Activated naive CD4-positive, alpha-beta T cell treated with anti-CD3 and anti-CD28 coated beads, Interleukin-2, amount 50 U/mL, for 72 hours (primary cell): ENCODE measurements at regions not wholly inside any gene's neighbourhood (a gene's known extent, or its start where the extent isn't known, plus 50 kb on each side); places are given as distances from the start of the nearest gene placed in this dataset.

Experiments used
- ATAC-seq, 2 donors: fragments of 150-1000 bp; cut with Tn5 transposase; 2 replicates each; pipeline ENCODE4 v1.10.0; 2021; ENCODE audit warnings: mild to moderate bottlenecking in 2 of 2, moderate library complexity in 2 of 2
- DNase-seq, 2 donors: peaks; one replicate each; pipeline ENCODE4 v3.0.0; 2021 to 2022; ENCODE audit warnings: low spot score in 2 of 2
- H3K27ac Mint-ChIP-seq, 2 donors: one replicate each; pipeline ENCODE4 v1.8.0; 2022; ENCODE audit warnings: mild to moderate bottlenecking in 2 of 2, mixed read lengths in 2 of 2
- H3K36me3 Mint-ChIP-seq, 2 donors: one replicate each; pipeline ENCODE4 v1.8.0; 2022; ENCODE audit warnings: mixed read lengths in 2 of 2
- H3K9me3 Mint-ChIP-seq, 2 donors: one replicate each; pipeline ENCODE4 v1.8.0; 2022; ENCODE audit warnings: mixed read lengths in 2 of 2

DNA sequence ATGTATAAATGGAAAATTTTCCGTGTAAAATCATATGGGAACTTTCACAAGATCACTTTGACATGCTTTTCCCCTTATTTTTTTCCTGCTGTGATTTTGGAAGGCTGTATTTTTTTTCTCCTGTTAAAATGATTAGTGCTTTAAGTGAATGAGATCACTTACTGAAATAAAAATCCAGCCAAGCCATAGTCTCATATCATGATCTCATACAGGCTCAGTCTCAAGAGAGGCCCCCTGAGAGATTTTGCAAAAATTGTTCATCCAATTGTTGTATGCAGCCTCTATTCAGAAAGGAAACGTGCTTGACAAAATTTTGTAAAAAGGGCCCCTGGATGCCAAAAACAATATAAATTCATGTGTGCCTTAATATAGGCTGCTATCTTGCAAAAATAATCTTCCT lies 528.2 kb downstream of the HDGFL1 start:
- Mint-ChIP-seq H3K27ac (no peak overlapping the region), H3K36me3 (peaks cover 0 to 5% of the 10 kb centered on the region in 2 donors), H3K9me3 (peaks cover 11 to 19% of the 10 kb centered on the region in 2 donors)
- ATAC-seq (no peak), DNase-seq (no peak)

DNA sequence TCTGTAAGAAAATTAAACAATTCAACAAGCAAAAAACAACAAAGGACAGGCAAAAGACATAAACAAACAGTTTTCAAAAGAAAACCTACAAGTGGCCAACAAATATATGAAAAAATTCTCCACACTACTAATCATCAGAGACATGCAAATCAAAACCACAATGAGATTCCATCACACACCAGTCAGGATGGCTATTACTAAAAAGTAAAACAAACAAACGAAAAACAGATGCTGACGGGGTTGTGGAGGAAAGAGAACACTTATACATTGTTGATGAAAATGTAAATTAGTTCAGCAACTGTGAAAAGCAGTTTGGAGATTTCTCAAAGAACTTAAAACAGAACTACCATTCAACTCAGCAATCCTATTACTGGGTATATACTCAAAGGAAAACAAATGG lies 537.6 kb downstream of the HDGFL1 start:
- ATAC-seq (no peak), DNase-seq (no peak)
- Mint-ChIP-seq H3K27ac (no peak overlapping the region), H3K36me3 (no peaks in the 10 kb centered on the region), H3K9me3 (peaks cover 9 to 21% of the 10 kb centered on the region in 2 donors)

- DNase-seq: no peak
Observed at GRCh38 chr6:23111984-23112383, 542.6 kb downstream of the HDGFL1 start.

DNA sequence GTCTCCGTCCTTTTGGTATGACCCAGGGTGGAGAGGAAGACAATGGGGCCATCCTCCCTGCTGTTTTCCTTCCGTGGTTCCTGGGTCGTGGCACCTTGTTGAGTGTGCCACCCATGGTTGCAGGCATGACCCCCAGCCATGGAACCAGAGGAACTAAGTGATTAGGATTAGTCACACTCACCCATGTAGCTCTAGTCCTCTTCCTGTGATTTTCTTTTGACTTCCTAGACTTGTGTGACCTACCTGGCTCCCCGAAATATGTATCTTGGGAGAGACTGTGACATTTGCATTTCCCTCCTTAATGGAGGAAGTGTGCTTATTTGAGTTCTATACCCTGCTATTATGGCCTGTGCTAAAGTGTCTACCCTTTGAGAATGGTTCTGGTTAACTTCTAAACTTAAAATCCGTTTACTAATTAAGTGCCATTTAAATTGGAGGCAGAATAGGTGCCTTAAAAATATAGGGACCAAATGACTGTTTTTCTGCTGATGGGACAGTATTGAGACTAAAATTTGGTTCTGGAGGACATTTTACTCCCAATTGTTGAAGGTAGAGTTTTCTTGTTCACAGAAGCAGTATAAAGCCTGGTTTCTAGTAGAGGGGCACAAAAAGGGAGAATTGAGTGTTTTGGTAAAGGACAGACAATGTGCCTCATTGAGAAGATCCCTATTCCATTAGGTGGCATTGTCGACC lies 545.6 kb downstream of the HDGFL1 start:
- Mint-ChIP-seq H3K36me3 (no peaks in the 10 kb centered on the region), H3K27ac (no peak overlapping the region), H3K9me3 (peaks cover 15 to 19% of the 10 kb centered on the region in 2 donors)
- no peak for ATAC-seq
- no peak for DNase-seq

More at GRCh38 chr6:23111984-23112383, 542.6 kb downstream of the HDGFL1 start:
- no peak for ATAC-seq
- no peak overlapping the region for H3K27ac Mint-ChIP-seq
- H3K36me3 Mint-ChIP-seq: no peaks in the 10 kb centered on the region
- H3K9me3 Mint-ChIP-seq: peaks cover 20 to 24% of the 10 kb centered on the region in 2 donors

GRCh38 chr6:23137611-23138010 lies 568.2 kb downstream of the HDGFL1 start:
- ATAC-seq: no peak
- Mint-ChIP-seq H3K9me3 (peaks cover 5 to 10% of the 10 kb centered on the region in 2 donors), H3K36me3 (peaks cover 5 to 6% of the 10 kb centered on the region in 2 donors), H3K27ac (no peak overlapping the region)
- no peak for DNase-seq

GRCh38 chr6:23140871-23141270 lies 571.5 kb downstream of the HDGFL1 start:
- ATAC-seq: no peak
- no peak overlapping the region for H3K27ac Mint-ChIP-seq
- no peak for DNase-seq
- peaks cover 5 to 8% of the 10 kb centered on the region in 2 donors for H3K9me3 Mint-ChIP-seq
- peaks cover 5 to 6% of the 10 kb centered on the region in 2 donors for H3K36me3 Mint-ChIP-seq

DNA sequence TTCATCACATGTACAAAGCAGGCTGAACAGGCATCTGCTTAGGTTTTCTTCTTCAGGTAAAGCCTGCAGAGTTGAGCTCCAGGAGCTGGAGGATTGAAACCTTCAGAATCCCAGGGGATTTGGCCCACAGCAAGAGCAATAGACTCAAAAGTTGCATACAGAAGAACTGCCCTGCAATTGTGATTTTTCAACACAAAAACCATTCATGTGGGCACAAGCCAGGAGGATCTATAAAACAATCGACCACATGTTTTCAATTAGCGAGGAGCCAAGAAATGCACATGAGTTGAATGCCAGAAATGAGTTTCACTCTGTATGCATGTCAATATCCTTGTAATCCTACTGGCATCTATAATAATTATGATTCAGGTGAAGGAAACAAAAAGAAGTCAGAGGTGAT lies 576.4 kb downstream of the HDGFL1 start:
- H3K36me3 Mint-ChIP-seq: no peaks in the 10 kb centered on the region
- ATAC-seq (no peak), DNase-seq (no peak)
- no peak overlapping the region for H3K27ac Mint-ChIP-seq
- H3K9me3 Mint-ChIP-seq: no peaks in the 10 kb centered on the region

DNA sequence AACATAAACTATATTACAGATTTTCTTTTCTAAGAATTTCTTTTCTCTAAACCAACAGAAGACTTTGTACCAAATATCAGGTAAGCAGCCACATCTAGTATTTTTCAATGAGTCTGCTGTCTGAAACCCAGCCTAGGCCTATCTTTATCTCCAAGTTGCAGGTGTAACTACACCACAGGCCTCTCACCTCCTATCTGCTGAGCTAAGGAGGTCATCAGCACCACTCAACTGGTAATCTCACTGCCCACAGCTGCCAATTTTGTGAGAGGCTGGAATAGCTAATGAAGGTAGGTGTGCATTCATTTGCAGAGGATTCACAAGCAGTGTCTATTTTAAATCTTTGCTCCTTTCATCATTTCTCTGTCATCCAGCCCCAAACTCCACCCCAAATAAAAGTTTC lies 584.8 kb downstream of the HDGFL1 start:
- ATAC-seq (no peak), DNase-seq (no peak)
- H3K27ac Mint-ChIP-seq: no peak overlapping the region
- H3K36me3 Mint-ChIP-seq: no peaks in the 10 kb centered on the region
- peaks cover 0 to 12% of the 10 kb centered on the region in 2 donors for H3K9me3 Mint-ChIP-seq

DNA sequence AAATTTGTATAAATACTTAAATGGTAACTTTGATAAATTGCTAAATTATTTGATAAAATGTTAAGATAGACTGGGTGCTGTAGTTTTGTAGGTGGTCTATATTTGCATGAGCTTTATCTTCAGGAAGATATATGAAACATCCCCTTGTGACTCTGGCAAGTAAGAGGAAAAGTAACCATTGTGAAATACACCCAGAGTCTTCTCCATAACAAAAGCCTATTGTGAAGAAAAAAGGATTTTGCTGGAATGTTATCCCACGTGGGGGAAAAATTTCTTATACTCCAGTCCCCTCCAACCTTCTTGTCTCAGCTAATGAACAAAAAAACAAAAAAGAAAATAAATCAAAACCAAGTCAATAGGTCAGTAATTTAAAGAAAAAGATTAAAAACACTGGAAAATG lies 600.7 kb downstream of the HDGFL1 start:
- peaks cover 0 to 8% of the 10 kb centered on the region in 2 donors for H3K36me3 Mint-ChIP-seq
- peaks cover 19 to 27% of the 10 kb centered on the region in 2 donors for H3K9me3 Mint-ChIP-seq
- DNase-seq (no peak), ATAC-seq (no peak)
- no peak overlapping the region for H3K27ac Mint-ChIP-seq

DNA sequence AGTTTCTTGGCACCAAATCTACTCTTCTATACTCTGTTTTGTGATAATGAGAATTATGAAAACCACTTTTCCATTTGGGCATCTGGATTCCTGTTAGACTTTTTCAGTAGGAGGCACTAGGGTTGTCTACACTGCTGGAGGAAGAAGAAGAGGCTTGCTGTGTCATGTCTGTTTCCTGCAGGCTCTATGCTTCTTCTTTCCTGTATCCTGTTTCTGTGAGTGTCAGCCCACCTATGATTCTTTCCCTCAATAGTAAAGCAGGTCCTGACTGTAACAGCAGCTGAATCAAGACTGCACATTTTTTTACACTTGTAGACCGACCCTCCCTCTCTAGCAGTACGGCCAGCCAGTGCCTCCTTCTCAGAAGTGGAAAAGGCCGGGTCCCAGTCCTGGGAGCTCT lies 603.9 kb downstream of the HDGFL1 start:
- H3K27ac Mint-ChIP-seq: no peak overlapping the region

DNA sequence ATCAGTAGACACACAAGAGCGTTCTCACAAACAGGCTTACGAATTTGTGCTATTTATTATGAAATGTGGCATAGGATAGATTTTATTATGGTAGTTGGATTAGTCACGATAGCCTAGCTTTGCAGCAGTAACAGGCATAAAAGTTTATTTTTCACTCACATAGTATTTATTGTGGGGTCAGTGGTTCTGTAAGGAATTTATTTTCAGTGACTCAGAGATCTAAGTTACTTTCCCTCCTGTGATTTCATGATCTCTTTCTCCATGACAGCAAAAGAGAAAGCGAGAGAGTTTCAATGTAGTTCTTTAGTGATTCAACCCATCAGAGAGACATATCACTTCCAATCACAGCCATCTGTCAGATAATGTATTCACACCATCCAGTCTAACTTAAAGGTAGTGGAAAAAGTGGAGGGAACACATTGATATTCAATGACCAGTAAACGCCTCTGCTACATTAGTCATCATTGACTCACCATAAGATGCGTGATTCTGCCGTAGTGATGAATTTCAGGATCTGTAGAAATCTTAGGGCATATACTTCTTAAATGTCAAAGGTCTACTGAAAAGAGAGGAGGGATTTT lies 605.5 kb downstream of the HDGFL1 start:
- Mint-ChIP-seq H3K9me3 (peaks cover 12 to 22% of the 10 kb centered on the region in 2 donors), H3K36me3 (no peaks in the 10 kb centered on the region), H3K27ac (peak overlapping the region in 1 of 2 donors; percentile 5)
- DNase-seq: no peak
- ATAC-seq: peak; percentile 88 to 90

More for the DNA sequence above, 603.9 kb downstream of the HDGFL1 start:
- DNase-seq (no peak), ATAC-seq (no peak)
- H3K36me3 Mint-ChIP-seq: no peaks in the 10 kb centered on the region
- peaks cover 12 to 22% of the 10 kb centered on the region in 2 donors for H3K9me3 Mint-ChIP-seq

- Mint-ChIP-seq H3K9me3 (peaks cover 12 to 22% of the 10 kb centered on the region in 2 donors), H3K27ac (no peak overlapping the region), H3K36me3 (no peaks in the 10 kb centered on the region)
- no peak for ATAC-seq
- no peak for DNase-seq
Observed at GRCh38 chr6:23175391-23175790, 606.0 kb downstream of the HDGFL1 start.

DNA sequence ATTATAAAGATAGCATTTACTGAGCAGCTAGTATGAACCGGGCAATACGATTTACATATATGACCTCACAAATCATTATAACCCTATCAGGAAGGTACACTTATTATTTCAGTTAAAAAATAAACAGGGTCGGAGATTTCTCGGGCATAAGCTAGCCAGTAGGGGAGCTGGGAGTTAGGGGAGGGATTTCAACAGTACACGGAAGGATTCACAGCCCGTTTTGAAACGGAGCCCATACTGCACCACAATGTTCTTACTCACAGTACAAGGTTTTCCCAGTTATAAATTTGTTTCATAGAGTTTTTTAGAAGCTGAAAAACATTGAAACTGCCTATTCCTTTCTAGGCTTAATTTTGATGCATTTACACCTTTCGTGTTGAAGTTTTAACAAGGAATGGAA lies 607.1 kb downstream of the HDGFL1 start:
- Mint-ChIP-seq H3K36me3 (no peaks in the 10 kb centered on the region), H3K9me3 (peaks cover 9 to 17% of the 10 kb centered on the region in 2 donors), H3K27ac (no peak overlapping the region)
- ATAC-seq: no peak
- no peak for DNase-seq

- ATAC-seq: no peak
- Mint-ChIP-seq H3K27ac (no peak overlapping the region), H3K9me3 (peaks cover 8 to 16% of the 10 kb centered on the region in 2 donors), H3K36me3 (no peaks in the 10 kb centered on the region)
- DNase-seq: no peak
Observed at GRCh38 chr6:23176883-23177282, 607.5 kb downstream of the HDGFL1 start.

DNA sequence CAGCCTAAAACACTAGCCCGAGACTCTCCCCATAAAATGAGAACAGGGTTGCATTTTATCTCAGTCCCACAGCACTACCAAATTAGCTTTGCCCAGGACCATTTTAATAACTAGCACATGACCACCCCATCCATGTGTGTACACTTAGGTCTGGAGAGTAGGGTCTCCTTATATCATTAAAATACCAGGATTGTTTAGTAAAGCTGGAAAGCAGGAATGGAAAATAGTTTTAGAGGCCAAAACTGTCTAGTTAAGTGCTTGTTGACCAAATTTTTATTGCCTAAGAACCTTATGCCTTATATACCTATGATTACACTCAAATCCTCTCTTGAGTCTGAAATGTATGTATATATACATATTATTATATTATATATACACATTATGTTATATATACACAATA lies 608.4 kb downstream of the HDGFL1 start:
- Mint-ChIP-seq H3K27ac (no peak overlapping the region), H3K36me3 (no peaks in the 10 kb centered on the region), H3K9me3 (peaks cover 8 to 12% of the 10 kb centered on the region in 2 donors)
- DNase-seq (no peak), ATAC-seq (no peak)

- peaks cover 0 to 8% of the 10 kb centered on the region in 2 donors for H3K9me3 Mint-ChIP-seq
- DNase-seq (no peak), ATAC-seq (no peak)
- H3K27ac Mint-ChIP-seq: no peak overlapping the region
- H3K36me3 Mint-ChIP-seq: no peaks in the 10 kb centered on the region
Observed at GRCh38 chr6:23179994-23180393, 610.6 kb downstream of the HDGFL1 start.

- Mint-ChIP-seq H3K9me3 (peaks cover 0 to 5% of the 10 kb centered on the region in 2 donors), H3K27ac (no peak overlapping the region), H3K36me3 (no peaks in the 10 kb centered on the region)
- DNase-seq (no peak), ATAC-seq (no peak)
Observed at GRCh38 chr6:23180504-23181293, 611.3 kb downstream of the HDGFL1 start.
